Glutamatergic neuron (in vitro differentiated cells): ENCODE measurements at regions not wholly inside any gene's neighbourhood (a gene's known extent, or its start where the extent isn't known, plus 50 kb on each side); places are given as distances from the start of the nearest gene placed in this dataset.

Experiments used
- DNase-seq: peaks from one replicate; pipeline ENCODE4 v3.0.0; 2022
- H3K27ac Mint-ChIP-seq: one replicate; pipeline ENCODE4 v1.8.0; 2020; ENCODE audit warnings: mild to moderate bottlenecking, mixed read lengths, inconsistent platforms; ENCODE audit not compliant: unreplicated experiment
- H3K27me3 Mint-ChIP-seq: one replicate; pipeline ENCODE4 v1.8.0; 2020; ENCODE audit warnings: mild to moderate bottlenecking, moderate library complexity, mixed read lengths, inconsistent platforms; ENCODE audit not compliant: unreplicated experiment
- H3K36me3 Mint-ChIP-seq: one replicate; pipeline ENCODE4 v1.8.0; 2020; ENCODE audit warnings: mild to moderate bottlenecking, mixed read lengths, inconsistent platforms; ENCODE audit not compliant: unreplicated experiment
- H3K4me1 Mint-ChIP-seq: one replicate; pipeline ENCODE4 v1.8.0; 2020; ENCODE audit warnings: mild to moderate bottlenecking, low read depth, mixed read lengths, inconsistent platforms; ENCODE audit not compliant: unreplicated experiment
- H3K4me3 Mint-ChIP-seq: one replicate; pipeline ENCODE4 v1.8.0; 2020; ENCODE audit warnings: mild to moderate bottlenecking, mixed read lengths, inconsistent platforms; ENCODE audit not compliant: unreplicated experiment
- H3K9me3 Mint-ChIP-seq: one replicate; pipeline ENCODE4 v1.8.0; 2020; ENCODE audit warnings: mild to moderate bottlenecking, moderate library complexity, mixed read lengths, inconsistent platforms; ENCODE audit not compliant: unreplicated experiment
- TF ChIP-seq, protein P1 (sequence below): fragments of 200-600 bp; sonication (generic); IDR thresholded peaks from one replicate; pipeline ENCODE4 v1.5.0; 2021; ENCODE audit not compliant: partially characterized antibody, unreplicated experiment

DNA sequence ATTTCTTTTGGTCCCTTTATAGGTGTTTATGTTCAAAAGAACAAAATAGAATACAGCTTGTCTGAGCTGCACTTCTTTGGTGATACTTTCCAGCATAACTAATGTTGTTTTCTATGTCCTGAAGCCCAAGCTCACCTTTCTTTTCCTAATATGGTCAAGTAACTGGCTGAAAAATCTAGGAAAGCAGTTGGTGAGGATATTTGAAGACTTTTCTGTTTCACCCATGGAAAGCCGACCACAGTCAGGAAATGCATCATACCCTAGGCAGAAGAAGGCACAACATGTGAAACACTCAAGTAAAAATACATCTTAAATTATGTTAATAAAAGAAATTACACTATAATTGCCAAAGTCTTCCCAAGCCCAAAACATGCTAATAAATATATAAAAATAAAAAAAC, 337.0 kb downstream of the PDGFC start:
- peaks cover 3% of the 10 kb centered on the region for H3K4me1 Mint-ChIP-seq
- H3K9me3 Mint-ChIP-seq = peaks cover 3% of the 10 kb centered on the region
- no peak overlapping the region for H3K27ac Mint-ChIP-seq
- no peak for DNase-seq
- no peaks in the 10 kb centered on the region for H3K27me3 Mint-ChIP-seq
- TF ChIP-seq, protein P1, sequence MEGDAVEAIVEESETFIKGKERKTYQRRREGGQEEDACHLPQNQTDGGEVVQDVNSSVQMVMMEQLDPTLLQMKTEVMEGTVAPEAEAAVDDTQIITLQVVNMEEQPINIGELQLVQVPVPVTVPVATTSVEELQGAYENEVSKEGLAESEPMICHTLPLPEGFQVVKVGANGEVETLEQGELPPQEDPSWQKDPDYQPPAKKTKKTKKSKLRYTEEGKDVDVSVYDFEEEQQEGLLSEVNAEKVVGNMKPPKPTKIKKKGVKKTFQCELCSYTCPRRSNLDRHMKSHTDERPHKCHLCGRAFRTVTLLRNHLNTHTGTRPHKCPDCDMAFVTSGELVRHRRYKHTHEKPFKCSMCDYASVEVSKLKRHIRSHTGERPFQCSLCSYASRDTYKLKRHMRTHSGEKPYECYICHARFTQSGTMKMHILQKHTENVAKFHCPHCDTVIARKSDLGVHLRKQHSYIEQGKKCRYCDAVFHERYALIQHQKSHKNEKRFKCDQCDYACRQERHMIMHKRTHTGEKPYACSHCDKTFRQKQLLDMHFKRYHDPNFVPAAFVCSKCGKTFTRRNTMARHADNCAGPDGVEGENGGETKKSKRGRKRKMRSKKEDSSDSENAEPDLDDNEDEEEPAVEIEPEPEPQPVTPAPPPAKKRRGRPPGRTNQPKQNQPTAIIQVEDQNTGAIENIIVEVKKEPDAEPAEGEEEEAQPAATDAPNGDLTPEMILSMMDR = no peak
- H3K36me3 Mint-ChIP-seq = peaks cover 13% of the 10 kb centered on the region
- no peak overlapping the region for H3K4me3 Mint-ChIP-seq

DNA sequence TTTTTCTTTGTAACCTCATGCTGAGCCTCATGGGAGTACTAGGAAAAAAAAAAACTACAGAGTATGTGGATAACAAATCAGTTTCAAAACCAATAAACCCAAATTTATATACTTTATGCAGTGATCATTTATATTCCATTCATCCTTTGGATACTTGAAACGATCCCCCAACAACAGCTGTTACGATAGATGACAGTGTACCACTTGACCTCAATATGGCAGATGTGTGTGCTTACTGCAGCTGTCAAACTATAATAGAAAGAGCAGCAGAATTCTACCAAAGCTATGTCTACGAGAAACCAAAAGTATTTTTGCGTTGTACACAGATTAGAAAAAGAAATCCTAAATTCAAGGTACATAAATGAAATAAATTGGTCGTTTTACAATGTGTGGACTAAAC, 337.8 kb downstream of the PDGFC start:
- H3K4me3 Mint-ChIP-seq = no peak overlapping the region
- no peak for DNase-seq
- no peaks in the 10 kb centered on the region for H3K27me3 Mint-ChIP-seq
- TF ChIP-seq, protein P1 = no peak
- no peak overlapping the region for H3K27ac Mint-ChIP-seq
- H3K4me1 Mint-ChIP-seq = peaks cover 3% of the 10 kb centered on the region
- H3K36me3 Mint-ChIP-seq = peaks cover 21% of the 10 kb centered on the region
- H3K9me3 Mint-ChIP-seq = peaks cover 6% of the 10 kb centered on the region

DNA sequence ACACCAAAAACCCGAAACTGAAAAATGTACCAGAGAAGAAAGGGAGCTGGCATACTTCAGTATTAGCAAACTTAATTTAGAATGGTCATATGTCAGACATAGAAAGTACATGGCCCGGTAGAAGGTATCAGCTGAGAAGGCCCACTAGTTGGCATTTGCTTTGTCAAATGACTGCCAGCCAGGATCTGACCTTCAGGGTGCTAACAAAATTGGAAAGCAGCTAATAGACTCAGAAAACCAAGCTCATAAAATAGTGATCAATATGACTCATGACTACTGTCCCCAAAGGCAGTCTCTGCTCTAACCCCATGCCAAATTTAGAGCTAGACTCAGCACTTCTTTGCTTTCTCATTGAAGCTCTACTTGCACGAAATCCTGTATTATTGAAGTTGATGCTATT, 342.7 kb downstream of the PDGFC start:
- H3K27me3 Mint-ChIP-seq = no peaks in the 10 kb centered on the region
- H3K4me1 Mint-ChIP-seq = no peaks in the 10 kb centered on the region
- no peak for DNase-seq
- H3K36me3 Mint-ChIP-seq = peaks cover 27% of the 10 kb centered on the region
- H3K4me3 Mint-ChIP-seq = no peak overlapping the region
- TF ChIP-seq, protein P1 = no peak
- peaks cover 5% of the 10 kb centered on the region for H3K9me3 Mint-ChIP-seq
- H3K27ac Mint-ChIP-seq = no peak overlapping the region

- Mint-ChIP-seq H3K4me3 (no peak overlapping the region), H3K36me3 (peaks cover 4% of the 10 kb centered on the region), H3K9me3 (no peaks in the 10 kb centered on the region), H3K27ac (no peak overlapping the region), H3K27me3 (no peaks in the 10 kb centered on the region), H3K4me1 (no peaks in the 10 kb centered on the region)
- TF ChIP-seq, protein P1 = no peak
- no peak for DNase-seq
These were observed 348.2 kb downstream of the PDGFC start for GRCh38 chr4:156623376-156623775.

GRCh38 chr4:156620786-156621185, 350.8 kb downstream of the PDGFC start:
- H3K9me3 Mint-ChIP-seq = no peaks in the 10 kb centered on the region
- DNase-seq = no peak
- TF ChIP-seq, protein P1 = no peak
- H3K27ac Mint-ChIP-seq = no peak overlapping the region
- H3K27me3 Mint-ChIP-seq = no peaks in the 10 kb centered on the region
- no peak overlapping the region for H3K4me3 Mint-ChIP-seq
- H3K36me3 Mint-ChIP-seq = no peaks in the 10 kb centered on the region
- no peaks in the 10 kb centered on the region for H3K4me1 Mint-ChIP-seq
